Endothelial cell of umbilical vein (primary cell): ENCODE measurements at regions not wholly inside any gene's neighbourhood (a gene's known extent, or its start where the extent isn't known, plus 50 kb on each side); places are given as distances from the start of the nearest gene placed in this dataset.

Experiments used
- BruUV-seq: library from RNA; stranded (reverse); fragments of 400-500 nt; replicated peaks from 2 replicates; lab custom pipeline; 2021; lab: Mats Ljungman, UMichigan
- CTCF ChIA-PET: fragments of 300-600, 350-600 bp; sonication (Branson Sonifier 250); formaldehyde crosslinking; loops from one replicate; lab custom pipeline; 2021; ENCODE audit warnings: antibody characterized with exemption, inconsistent platforms; lab: Charles Lee
- POLR2A ChIA-PET: fragments of 300-600, 350-600 bp; sonication (Branson Sonifier 250); formaldehyde crosslinking; loops from one replicate; lab custom pipeline; 2021; ENCODE audit warnings: antibody characterized with exemption, inconsistent platforms; lab: Charles Lee
- DNase-seq: peaks from one replicate; pipeline ENCODE4 v3.0.0-alpha.2; 2011; ENCODE audit warnings: low read depth, low spot score
- FAIRE-seq: peaks from 2 replicates; lab custom pipeline; 2011; peaks lifted over from hg19 to GRCh38; lab: Jason Lieb, UNC
- H2AFZ ChIP-seq: 2 replicates; pipeline ENCODE4 v1.6.0; 2012; ENCODE audit warnings: low read depth, low read length, control low read depth, inconsistent platforms
- H3K27ac ChIP-seq: 2 replicates; pipeline ENCODE4 v1.5.1; 2011; ENCODE audit warnings: low read depth, mild to moderate bottlenecking, control low read depth, low read length, moderate library complexity; ENCODE audit not compliant: insufficient read depth
- H3K27me3 ChIP-seq, 2 experiments: 2 replicates each; pipeline versions ENCODE4 v1.6.0 to v1.6.1; 2011; ENCODE audit warnings: low read length in 2 of 2, mixed read lengths in 1 of 2; ENCODE audit not compliant: control insufficient read depth in 2 of 2, insufficient read depth in 2 of 2
- H3K36me3 ChIP-seq, 2 experiments: 2 replicates in 1 of 2; 3 replicates in 1 of 2; pipeline ENCODE4 v1.5.1; 2011; ENCODE audit warnings: low read length in 2 of 2, mild to moderate bottlenecking in 1 of 2, moderate library complexity in 1 of 2; ENCODE audit not compliant: control insufficient read depth in 2 of 2, insufficient read depth in 2 of 2; ENCODE audit errors: extremely low read depth in 1 of 2
- H3K4me1 ChIP-seq: 3 replicates; pipeline ENCODE4 v1.5.1; 2011; ENCODE audit warnings: mild to moderate bottlenecking, low read length; ENCODE audit not compliant: control insufficient read depth, insufficient read depth; ENCODE audit errors: extremely low read depth
- H3K4me2 ChIP-seq: 2 replicates; pipeline ENCODE4 v1.6.1; 2011; ENCODE audit warnings: low read length, control low read depth, mixed read lengths; ENCODE audit not compliant: insufficient read depth
- H3K4me3 ChIP-seq, 3 experiments: fragments of 200-600 bp in 1 of 3; sonication (generic), shearing (Covaris generic) in 1 of 3; replicated peaks in 1 of 3; 2 replicates each; pipeline ENCODE4 v1.5.1; 2011 to 2016; ENCODE audit warnings: control low read depth in 3 of 3, low read length in 3 of 3, mild to moderate bottlenecking in 2 of 3, inconsistent platforms in 1 of 3, low read depth in 1 of 3, moderate library complexity in 1 of 3; ENCODE audit not compliant: insufficient read depth in 1 of 3
- H3K79me2 ChIP-seq: 2 replicates; pipeline ENCODE4 v1.6.0; 2012; ENCODE audit warnings: low read length, inconsistent platforms; ENCODE audit not compliant: control insufficient read depth, insufficient read depth
- H3K9ac ChIP-seq: replicated peaks from 2 replicates; pipeline ENCODE3; 2011; ENCODE audit warnings: low read length, control low read depth; ENCODE audit not compliant: insufficient read depth; ENCODE audit errors: extremely low read depth
- H3K9me1 ChIP-seq: replicated peaks from 3 replicates; pipeline ENCODE4 v1.6.0; 2011; ENCODE audit warnings: mild to moderate bottlenecking, low read length; ENCODE audit not compliant: control insufficient read depth, insufficient read depth; ENCODE audit errors: extremely low read depth
- H3K9me3 ChIP-seq: replicated peaks from 2 replicates; pipeline ENCODE4 v1.5.1; 2012; ENCODE audit warnings: low read length, inconsistent platforms; ENCODE audit not compliant: control insufficient read depth, insufficient read depth
- H4K20me1 ChIP-seq: replicated peaks from 2 replicates; pipeline ENCODE3; 2011; ENCODE audit warnings: mild to moderate bottlenecking, low read length; ENCODE audit not compliant: control insufficient read depth, insufficient read depth; ENCODE audit errors: extremely low read depth
- CTCF ChIP-seq, 2 donors: IDR thresholded peaks; 1 replicate in 1 of 2; 2 replicates in 1 of 2; pipeline ENCODE4 v1.5.1; 2011; ENCODE audit warnings: low read length in 2 of 2, mild to moderate bottlenecking in 2 of 2, moderate library complexity in 2 of 2, control low read depth in 1 of 2, inconsistent platforms in 1 of 2, low read depth in 1 of 2; ENCODE audit not compliant: insufficient read depth in 1 of 2; ENCODE audit errors: extremely low read depth in 1 of 2
- EZH2 ChIP-seq: IDR thresholded peaks from 2 replicates; pipeline ENCODE4 v1.6.1; 2012; ENCODE audit warnings: borderline replicate concordance, low read depth, mild to moderate bottlenecking, moderate library complexity, low read length, inconsistent platforms; ENCODE audit not compliant: severe bottlenecking
- FOS ChIP-seq: IDR thresholded peaks from 2 replicates; pipeline ENCODE4 v1.6.1; 2011; ENCODE audit warnings: mild to moderate bottlenecking, low read length, moderate library complexity, borderline replicate concordance; ENCODE audit not compliant: insufficient read depth
- GATA2 ChIP-seq: IDR thresholded peaks from 2 replicates; pipeline ENCODE4 v1.7.0; 2011; ENCODE audit warnings: low read depth, mild to moderate bottlenecking, moderate library complexity, mixed read lengths, low read length; ENCODE audit not compliant: insufficient read length, insufficient read depth
- JUN ChIP-seq: IDR thresholded peaks from 2 replicates; pipeline ENCODE4 v1.6.1; 2011; ENCODE audit warnings: borderline replicate concordance, low read depth; ENCODE audit not compliant: insufficient read length, insufficient read depth
- MYC ChIP-seq: IDR thresholded peaks from one replicate; pipeline ENCODE4 v1.6.1; 2011; ENCODE audit warnings: mild to moderate bottlenecking, low read depth, low read length
- POLR2A ChIP-seq: IDR thresholded peaks from 2 replicates; pipeline ENCODE4 v1.6.1; 2012; ENCODE audit warnings: low read depth, mild to moderate bottlenecking, control low read depth, low read length
- POLR2AphosphoS5 ChIP-seq: IDR thresholded peaks from 2 replicates; pipeline ENCODE4 v1.6.1; 2012; ENCODE audit warnings: low read depth, mild to moderate bottlenecking, control low read depth, low read length, moderate library complexity; ENCODE audit not compliant: insufficient read depth
- dilution Hi-C: fragments of 300-500 bp; cut with MboI; formaldehyde crosslinking; loops from one replicate; pipeline ENCODE4 v1.15.0; 2019; ENCODE audit warnings: low sequenced_read_pairs; ENCODE audit not compliant: extremely low pct_ligation_motif_present
- intact Hi-C: fragments of 100-400 bp; cut with micrococcal nuclease; formaldehyde crosslinking; loops from one replicate; pipeline ENCODE4 v1.10.0; 2022
- TF ChIP-seq, protein P1 (sequence below): IDR thresholded peaks from 2 replicates; pipeline ENCODE4 v1.6.1; 2011; ENCODE audit not compliant: insufficient read depth, insufficient read length

DNA sequence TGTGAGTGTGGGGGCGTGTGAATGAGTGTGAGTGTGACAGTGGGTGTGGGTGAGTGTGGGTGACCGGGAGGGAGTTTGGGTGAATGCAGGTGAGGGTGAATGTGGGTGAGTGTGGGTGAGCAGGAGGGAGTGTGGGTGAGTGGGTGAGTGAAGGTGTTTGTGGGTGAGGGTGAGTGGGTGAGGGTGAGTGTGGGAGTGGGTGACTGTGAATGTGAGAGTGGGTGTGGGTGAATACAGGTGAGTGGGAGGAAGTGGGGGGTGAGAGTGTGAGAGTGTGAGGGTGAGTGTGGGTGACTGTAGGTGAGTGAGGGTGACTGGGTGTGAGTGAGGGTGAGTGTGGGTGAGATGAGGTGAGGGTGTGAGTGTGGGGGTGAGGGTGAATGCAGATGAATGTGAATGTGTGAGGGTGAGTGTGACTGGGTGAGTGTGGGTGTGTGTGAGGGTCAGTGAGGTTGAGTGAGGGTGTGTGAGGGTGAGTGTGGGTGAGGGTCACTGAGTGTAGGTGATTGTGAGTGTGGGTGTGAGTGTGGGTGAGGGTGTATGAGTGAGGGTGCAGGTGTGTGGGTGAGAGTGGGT is 1677.3 kb upstream of the TENM3 start:
- Histone ChIP-seq H3K36me3 (no peaks in the 10 kb centered on the region), H3K27ac (no peak overlapping the region), H3K4me1 (no peaks in the 10 kb centered on the region), H2AFZ (no peak overlapping the region), H3K9me3 (peaks cover 4% of the 10 kb centered on the region), H3K4me2 (no peak overlapping the region), H3K9me1 (no peaks in the 10 kb centered on the region), H3K9ac (no peak overlapping the region), H4K20me1 (no peaks in the 10 kb centered on the region), H3K4me3 (no peak overlapping the region), H3K27me3 (no peaks in the 10 kb centered on the region), H3K79me2 (no peaks in the 10 kb centered on the region)
- no peak for TF ChIP-seq MYC
- TF ChIP-seq CTCF (IDR thresholded peaks at IDR 0.05; ENCODE audit: extremely low read depth in 1 of 2, insufficient read depth in 1 of 2, low read depth in 1 of 2, low read length in 2 of 2), result no peak
- TF ChIP-seq, protein P1, sequence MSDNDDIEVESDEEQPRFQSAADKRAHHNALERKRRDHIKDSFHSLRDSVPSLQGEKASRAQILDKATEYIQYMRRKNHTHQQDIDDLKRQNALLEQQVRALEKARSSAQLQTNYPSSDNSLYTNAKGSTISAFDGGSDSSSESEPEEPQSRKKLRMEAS, result no peak
- no peak for TF ChIP-seq EZH2
- TF ChIP-seq JUN, result no peak
- TF ChIP-seq POLR2A, result no peak
- TF ChIP-seq POLR2AphosphoS5, result no peak
- no peak for TF ChIP-seq GATA2
- no peak for TF ChIP-seq FOS
- ChIA-PET CTCF (no interaction called here), POLR2A (no interaction called here)
- FAIRE-seq, result no peak
- dilution Hi-C loops (no loop called here), intact Hi-C loops (no loop called here)
- DNase-seq, result no peak
- no TSS peak for BruUV-seq
